HepG2 (cell line): ENCODE measurements at regions not wholly inside any gene's neighbourhood (a gene's known extent, or its start where the extent isn't known, plus 50 kb on each side); places are given as distances from the start of the nearest gene placed in this dataset.

Experiments used
- ADNP ChIP-seq: sonication (generic); formaldehyde crosslinking; IDR thresholded peaks from 2 replicates; pipeline ENCODE4 v1.4.0; 2020; ENCODE audit warnings: missing genetic modification reagents
- CBX1 ChIP-seq: IDR thresholded peaks from one replicate; pipeline ENCODE4 v1.6.1; 2016; ENCODE audit warnings: antibody characterized with exemption, low read depth
- DR1 ChIP-seq: sonication (generic); formaldehyde crosslinking; IDR thresholded peaks from 2 replicates; pipeline ENCODE4 v1.8.0; 2021; ENCODE audit warnings: mild to moderate bottlenecking, missing genetic modification reagents, inconsistent platforms
- ERF ChIP-seq: IDR thresholded peaks from 2 replicates; pipeline ENCODE4 v1.6.1; 2018; ENCODE audit warnings: missing biosample characterization, missing genetic modification reagents
- KDM2A ChIP-seq: sonication (generic); formaldehyde crosslinking; IDR thresholded peaks from 2 replicates; pipeline ENCODE4 v1.4.0; 2020; ENCODE audit warnings: low read depth, missing genetic modification reagents, borderline replicate concordance
- MEIS1 ChIP-seq: sonication (generic); formaldehyde crosslinking; IDR thresholded peaks from 2 replicates; pipeline ENCODE4 v1.9.0; 2021; ENCODE audit warnings: mild to moderate bottlenecking, missing genetic modification reagents, moderate library complexity, borderline replicate concordance
- MIER2 ChIP-seq: IDR thresholded peaks from 2 replicates; pipeline ENCODE4 v1.6.1; 2016; ENCODE audit warnings: missing biosample characterization, missing genetic modification reagents
- PAXIP1 ChIP-seq: sonication (generic); formaldehyde crosslinking; conservative IDR thresholded peaks from 2 replicates; pipeline ENCODE4 v1.4.0; 2020; ENCODE audit warnings: mild to moderate bottlenecking, missing genetic modification reagents, moderate library complexity
- POLR2AphosphoS5 ChIP-seq: IDR thresholded peaks from 2 replicates; pipeline ENCODE4 v1.6.1; 2012; ENCODE audit warnings: low read depth, low read length
- PRDM10 ChIP-seq: sonication (generic); formaldehyde crosslinking; IDR thresholded peaks from 2 replicates; pipeline ENCODE4 v1.4.0; 2020; ENCODE audit warnings: low read depth, missing genetic modification reagents
- ZSCAN25 ChIP-seq: sonication (generic); formaldehyde crosslinking; IDR thresholded peaks from 2 replicates; pipeline ENCODE4 v1.8.0; 2022; ENCODE audit warnings: mild to moderate bottlenecking, missing genetic modification reagents
- ZZZ3 ChIP-seq: sonication (generic); formaldehyde crosslinking; IDR thresholded peaks from 2 replicates; pipeline ENCODE4 v1.4.0; 2020; ENCODE audit warnings: missing genetic modification reagents, mild to moderate bottlenecking, borderline replicate concordance

- TF ChIP-seq PAXIP1 (CRISPR knock-in tag): peak; percentile 59; the same call in 1 of the 2 replicates
- TF ChIP-seq CBX1: peak; percentile 15
- TF ChIP-seq KDM2A (CRISPR knock-in tag): peak; percentile 74
- TF ChIP-seq MIER2: peak; percentile 86
- TF ChIP-seq DR1: peak; percentile 50; the same call in 1 of the 2 replicates
- TF ChIP-seq ERF (CRISPR knock-in tag): peak; percentile 91
- TF ChIP-seq ZZZ3 (CRISPR knock-in tag): 0 out of 2 replicates have a peak, but pooled peaks have one; percentile 64
- 0 out of 2 replicates have a peak, but pooled peaks have one; percentile 24 for TF ChIP-seq POLR2AphosphoS5
- 0 out of 2 replicates have a peak, but pooled peaks have one; percentile 24 for TF ChIP-seq MEIS1 (CRISPR knock-in tag)
- TF ChIP-seq ZSCAN25: peak; percentile 51; the same call in 1 of the 2 replicates
- TF ChIP-seq ADNP (CRISPR knock-in tag): peak; percentile 93
- TF ChIP-seq PRDM10: peak; percentile 75; the same call in 1 of the 2 replicates
- TF ChIP-seq, all 625 proteins: peak for 244; not testable (repeated sequence) for 381
Measured at GRCh38 chr16:21509437-21510086, 89.8 kb upstream of the METTL9 start (continued).
